ENCODE measurements at regions not wholly inside any gene's neighbourhood (a gene's known extent, or its start where the extent isn't known, plus 50 kb on each side); places are given as distances from the start of the nearest gene placed in this dataset.
A peak's percentile ranks its signal among the peaks of the same experiment; 100 is the strongest.

GRCh38 chr3:153032891-153033290, 129.1 kb upstream of the RAP2B start:
- no peak for DNase-seq

GRCh38 chr3:153036846-153037245, 125.2 kb upstream of the RAP2B start:
- no peak for DNase-seq

GRCh38 chr3:153038367-153038766, 123.7 kb upstream of the RAP2B start:
- DNase-seq, result no peak

GRCh38 chr3:153038779-153039178, 123.2 kb upstream of the RAP2B start:
- no peak for DNase-seq

GRCh38 chr3:153041181-153041580, 120.8 kb upstream of the RAP2B start:
- peak in 1 of 2 donors; percentile 7 for DNase-seq

- no peak for DNase-seq
Measured at GRCh38 chr3:153042088-153042487, 119.9 kb upstream of the RAP2B start.

- peak; percentile 19 to 70 for DNase-seq
Measured at GRCh38 chr3:153043729-153044328, 118.2 kb upstream of the RAP2B start.

GRCh38 chr3:153045150-153045549, 116.9 kb upstream of the RAP2B start:
- no peak for DNase-seq

- DNase-seq, result no peak
Measured at GRCh38 chr3:153050978-153051377, 111.0 kb upstream of the RAP2B start.

- DNase-seq, result peak; percentile 5 to 10
Measured at GRCh38 chr3:153051427-153052095, 110.5 kb upstream of the RAP2B start.

- peak in 1 of 2 donors; percentile 40 for DNase-seq
Measured at GRCh38 chr3:153052096-153052460, 109.9 kb upstream of the RAP2B start.

- DNase-seq, result no peak
Measured at GRCh38 chr3:153055217-153055616, 106.8 kb upstream of the RAP2B start.

- no peak for DNase-seq
Measured at GRCh38 chr3:153055779-153056178, 106.2 kb upstream of the RAP2B start.

- DNase-seq, result peak; percentile 64 to 70
Measured at GRCh38 chr3:153058031-153058688, 103.9 kb upstream of the RAP2B start.

- DNase-seq, result no peak
Measured at GRCh38 chr3:153060346-153060745, 101.7 kb upstream of the RAP2B start.

- no peak for DNase-seq
Measured at GRCh38 chr3:153061938-153062528, 100.0 kb upstream of the RAP2B start.

GRCh38 chr3:153063337-153063736, 98.7 kb upstream of the RAP2B start:
- no peak for DNase-seq

GRCh38 chr3:153066983-153067382, 95.0 kb upstream of the RAP2B start:
- DNase-seq, result peak in 1 of 2 donors; percentile 13

GRCh38 chr3:153069598-153070510, 92.2 kb upstream of the RAP2B start:
- peak; percentile 75 to 95 for DNase-seq

GRCh38 chr3:153070511-153070868, 91.5 kb upstream of the RAP2B start:
- no peak for DNase-seq

GRCh38 chr3:153072382-153072781, 89.6 kb upstream of the RAP2B start:
- no peak for DNase-seq

- no peak for DNase-seq
Measured at GRCh38 chr3:153072856-153073255, 89.2 kb upstream of the RAP2B start.

GRCh38 chr3:153073636-153074035, 88.4 kb upstream of the RAP2B start:
- no peak for DNase-seq

All from inflammatory macrophage (primary cell).